ENCODE measurements at regions not wholly inside any gene's neighbourhood (a gene's known extent, or its start where the extent isn't known, plus 50 kb on each side); places are given as distances from the start of the nearest gene placed in this dataset.

- H3K9me3 ChIP-seq (ENCODE audit: control insufficient read depth, low read length) = no peaks in the 10 kb centered on the region
- no peak overlapping the region for H3K4me3 ChIP-seq (ENCODE audit: extremely low read depth, insufficient read depth, low read length, poor library complexity, severe bottlenecking)
- 86 to 91% methylated on average over 8 to 9 of the region's 9 CpGs for WGBS, 2 experiments (ENCODE audit: insufficient coverage in 2 of 2)
- no peaks in the 10 kb centered on the region for H3K4me1 ChIP-seq (ENCODE audit: control insufficient read depth, insufficient read depth, low read length, poor library complexity, severe bottlenecking)
- H3K27ac ChIP-seq (ENCODE audit: low read depth, low read length, severe bottlenecking) = no peak overlapping the region
- H3K36me3 ChIP-seq (ENCODE audit: control insufficient read depth, insufficient read depth, low read length) = no peaks in the 10 kb centered on the region
Measured at GRCh38 chr4:176601124-176601523, 191.6 kb downstream of the VEGFC start.

GRCh38 chr4:176607807-176608206 is 184.9 kb downstream of the VEGFC start:
- Histone ChIP-seq H3K36me3 (ENCODE audit: control insufficient read depth, insufficient read depth, low read length) (no peaks in the 10 kb centered on the region), H3K4me1 (ENCODE audit: control insufficient read depth, insufficient read depth, low read length, poor library complexity, severe bottlenecking) (no peaks in the 10 kb centered on the region), H3K4me3 (ENCODE audit: extremely low read depth, insufficient read depth, low read length, poor library complexity, severe bottlenecking) (no peak overlapping the region), H3K9me3 (ENCODE audit: control insufficient read depth, low read length) (no peaks in the 10 kb centered on the region), H3K27ac (ENCODE audit: low read depth, low read length, severe bottlenecking) (no peak overlapping the region)
- WGBS, 2 experiments (ENCODE audit: insufficient coverage in 2 of 2) = 94 to 97% methylated on average over 8 to 9 of the region's 11 CpGs

GRCh38 chr4:176608346-176608745 is 184.4 kb downstream of the VEGFC start:
- H3K27ac ChIP-seq (ENCODE audit: low read depth, low read length, severe bottlenecking) = no peak overlapping the region
- H3K4me1 ChIP-seq (ENCODE audit: control insufficient read depth, insufficient read depth, low read length, poor library complexity, severe bottlenecking) = no peaks in the 10 kb centered on the region
- H3K4me3 ChIP-seq (ENCODE audit: extremely low read depth, insufficient read depth, low read length, poor library complexity, severe bottlenecking) = no peak overlapping the region
- no peaks in the 10 kb centered on the region for H3K9me3 ChIP-seq (ENCODE audit: control insufficient read depth, low read length)
- WGBS, 2 experiments (ENCODE audit: insufficient coverage in 2 of 2) = 86% methylated on average over 2 of the region's 2 CpGs; no CpG with 5 or more reads in 1 of the 2 experiments
- no peaks in the 10 kb centered on the region for H3K36me3 ChIP-seq (ENCODE audit: control insufficient read depth, insufficient read depth, low read length)

GRCh38 chr4:176610594-176610993 is 182.1 kb downstream of the VEGFC start:
- Histone ChIP-seq H3K27ac (ENCODE audit: low read depth, low read length, severe bottlenecking) (no peak overlapping the region), H3K4me3 (ENCODE audit: extremely low read depth, insufficient read depth, low read length, poor library complexity, severe bottlenecking) (no peak overlapping the region), H3K9me3 (ENCODE audit: control insufficient read depth, low read length) (no peaks in the 10 kb centered on the region), H3K4me1 (ENCODE audit: control insufficient read depth, insufficient read depth, low read length, poor library complexity, severe bottlenecking) (no peaks in the 10 kb centered on the region), H3K36me3 (ENCODE audit: control insufficient read depth, insufficient read depth, low read length) (no peaks in the 10 kb centered on the region)
- 80 to 92% methylated on average over 2 of the region's 2 CpGs for WGBS, 2 experiments (ENCODE audit: insufficient coverage in 2 of 2)

GRCh38 chr4:176611381-176611780 is 181.3 kb downstream of the VEGFC start:
- H3K27ac ChIP-seq (ENCODE audit: low read depth, low read length, severe bottlenecking) = no peak overlapping the region
- H3K4me3 ChIP-seq (ENCODE audit: extremely low read depth, insufficient read depth, low read length, poor library complexity, severe bottlenecking) = no peak overlapping the region
- WGBS, 2 experiments (ENCODE audit: insufficient coverage in 2 of 2) = no CpG with 5 or more reads among the region's 1 CpG
- no peaks in the 10 kb centered on the region for H3K9me3 ChIP-seq (ENCODE audit: control insufficient read depth, low read length)
- H3K36me3 ChIP-seq (ENCODE audit: control insufficient read depth, insufficient read depth, low read length) = no peaks in the 10 kb centered on the region
- no peaks in the 10 kb centered on the region for H3K4me1 ChIP-seq (ENCODE audit: control insufficient read depth, insufficient read depth, low read length, poor library complexity, severe bottlenecking)

- Histone ChIP-seq H3K4me3 (ENCODE audit: extremely low read depth, insufficient read depth, low read length, poor library complexity, severe bottlenecking) (no peak overlapping the region), H3K27ac (ENCODE audit: low read depth, low read length, severe bottlenecking) (no peak overlapping the region), H3K36me3 (ENCODE audit: control insufficient read depth, insufficient read depth, low read length) (no peaks in the 10 kb centered on the region), H3K4me1 (ENCODE audit: control insufficient read depth, insufficient read depth, low read length, poor library complexity, severe bottlenecking) (no peaks in the 10 kb centered on the region), H3K9me3 (ENCODE audit: control insufficient read depth, low read length) (no peaks in the 10 kb centered on the region)
- WGBS, 2 experiments (ENCODE audit: insufficient coverage in 2 of 2) = no CpG with 5 or more reads among the region's 1 CpG
Measured at GRCh38 chr4:176611951-176612350, 180.8 kb downstream of the VEGFC start.

GRCh38 chr4:176614793-176615192 is 177.9 kb downstream of the VEGFC start:
- WGBS, 2 experiments (ENCODE audit: insufficient coverage in 2 of 2) = no CpG with 5 or more reads among the region's 3 CpGs
- Histone ChIP-seq H3K4me3 (ENCODE audit: extremely low read depth, insufficient read depth, low read length, poor library complexity, severe bottlenecking) (no peak overlapping the region), H3K4me1 (ENCODE audit: control insufficient read depth, insufficient read depth, low read length, poor library complexity, severe bottlenecking) (no peaks in the 10 kb centered on the region), H3K36me3 (ENCODE audit: control insufficient read depth, insufficient read depth, low read length) (no peaks in the 10 kb centered on the region), H3K9me3 (ENCODE audit: control insufficient read depth, low read length) (no peaks in the 10 kb centered on the region), H3K27ac (ENCODE audit: low read depth, low read length, severe bottlenecking) (no peak overlapping the region)

- WGBS, 2 experiments (ENCODE audit: insufficient coverage in 2 of 2) = 80% methylated on average over 1 of the region's 2 CpGs; no CpG with 5 or more reads in 1 of the 2 experiments
- H3K27ac ChIP-seq (ENCODE audit: low read depth, low read length, severe bottlenecking) = no peak overlapping the region
- no peaks in the 10 kb centered on the region for H3K36me3 ChIP-seq (ENCODE audit: control insufficient read depth, insufficient read depth, low read length)
Measured at GRCh38 chr4:176616151-176616550, 176.6 kb downstream of the VEGFC start.

GRCh38 chr4:176618138-176618537 is 174.6 kb downstream of the VEGFC start:
- Histone ChIP-seq H3K4me1 (ENCODE audit: control insufficient read depth, insufficient read depth, low read length, poor library complexity, severe bottlenecking) (no peaks in the 10 kb centered on the region), H3K4me3 (ENCODE audit: extremely low read depth, insufficient read depth, low read length, poor library complexity, severe bottlenecking) (no peak overlapping the region), H3K9me3 (ENCODE audit: control insufficient read depth, low read length) (no peaks in the 10 kb centered on the region), H3K36me3 (ENCODE audit: control insufficient read depth, insufficient read depth, low read length) (no peaks in the 10 kb centered on the region), H3K27ac (ENCODE audit: low read depth, low read length, severe bottlenecking) (no peak overlapping the region)
- WGBS, 2 experiments (ENCODE audit: insufficient coverage in 2 of 2) = no CpG with 5 or more reads among the region's 1 CpG

More at GRCh38 chr4:176616151-176616550, 176.6 kb downstream of the VEGFC start:
- no peaks in the 10 kb centered on the region for H3K4me1 ChIP-seq (ENCODE audit: control insufficient read depth, insufficient read depth, low read length, poor library complexity, severe bottlenecking)
- no peak overlapping the region for H3K4me3 ChIP-seq (ENCODE audit: extremely low read depth, insufficient read depth, low read length, poor library complexity, severe bottlenecking)
- no peaks in the 10 kb centered on the region for H3K9me3 ChIP-seq (ENCODE audit: control insufficient read depth, low read length)

GRCh38 chr4:176619430-176619829 is 173.3 kb downstream of the VEGFC start:
- no peaks in the 10 kb centered on the region for H3K36me3 ChIP-seq (ENCODE audit: control insufficient read depth, insufficient read depth, low read length)
- H3K9me3 ChIP-seq (ENCODE audit: control insufficient read depth, low read length) = no peaks in the 10 kb centered on the region
- H3K27ac ChIP-seq (ENCODE audit: low read depth, low read length, severe bottlenecking) = no peak overlapping the region

GRCh38 chr4:176622251-176622948 is 170.3 kb downstream of the VEGFC start:
- no peak overlapping the region for H3K4me3 ChIP-seq (ENCODE audit: extremely low read depth, insufficient read depth, low read length, poor library complexity, severe bottlenecking)
- no peaks in the 10 kb centered on the region for H3K4me1 ChIP-seq (ENCODE audit: control insufficient read depth, insufficient read depth, low read length, poor library complexity, severe bottlenecking)
- H3K9me3 ChIP-seq (ENCODE audit: control insufficient read depth, low read length) = no peaks in the 10 kb centered on the region
- WGBS, 2 experiments (ENCODE audit: insufficient coverage in 2 of 2) = 71% methylated on average over 1 of the region's 2 CpGs; no CpG with 5 or more reads in 1 of the 2 experiments
- no peaks in the 10 kb centered on the region for H3K36me3 ChIP-seq (ENCODE audit: control insufficient read depth, insufficient read depth, low read length)
- H3K27ac ChIP-seq (ENCODE audit: low read depth, low read length, severe bottlenecking) = no peak overlapping the region

More at GRCh38 chr4:176619430-176619829, 173.3 kb downstream of the VEGFC start:
- 90% methylated on average over 2 of the region's 2 CpGs; no CpG with 5 or more reads in 1 of the 2 experiments for WGBS, 2 experiments (ENCODE audit: insufficient coverage in 2 of 2)
- Histone ChIP-seq H3K4me3 (ENCODE audit: extremely low read depth, insufficient read depth, low read length, poor library complexity, severe bottlenecking) (no peak overlapping the region), H3K4me1 (ENCODE audit: control insufficient read depth, insufficient read depth, low read length, poor library complexity, severe bottlenecking) (no peaks in the 10 kb centered on the region)

Data from mesodermal cell (in vitro differentiated cells).